ENCODE measurements at regions not wholly inside any gene's neighbourhood (a gene's known extent, or its start where the extent isn't known, plus 50 kb on each side); places are given as distances from the start of the nearest gene placed in this dataset.
A peak's percentile ranks its signal among the peaks of the same experiment; 100 is the strongest.

DNA sequence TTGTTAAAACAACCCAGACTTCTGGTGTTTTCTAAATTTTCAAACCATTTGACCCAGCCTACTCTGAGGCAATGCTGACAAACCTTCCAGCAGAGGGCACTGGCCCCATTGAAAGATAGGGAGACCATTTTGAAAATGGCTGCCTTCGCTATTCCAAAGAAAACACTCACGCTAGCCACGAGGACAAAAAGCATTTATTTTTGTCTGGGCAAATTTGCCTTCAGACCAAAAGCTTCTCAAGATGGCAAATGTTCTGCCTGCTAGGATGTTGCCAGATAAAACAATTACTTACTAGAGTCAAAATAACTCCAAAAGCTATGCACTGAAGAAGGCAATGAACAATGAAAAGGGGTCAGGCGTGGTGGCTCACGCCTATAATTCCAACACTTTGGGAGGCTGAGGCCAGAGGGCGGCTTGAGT is 296.7 kb upstream of the IRX5 start:
- H3K4me3 ChIP-seq = no peak overlapping the region
- DNase-seq (ENCODE audit: low spot score) = peak; percentile 35
- H3K4me1 ChIP-seq (ENCODE audit: control insufficient read depth in 1 of 2, low read depth in 2 of 2) = peaks cover 3 to 15% of the 10 kb centered on the region in 2 donors
- no peaks in the 10 kb centered on the region for H3K9me3 ChIP-seq
- peak; percentile 94 for ATAC-seq (ENCODE audit: insufficient number of reproducible peaks, low FRiP score, low read depth)
- H3K27me3 ChIP-seq (replicated peaks; ENCODE audit: insufficient read depth) = no peaks in the 10 kb centered on the region
- H3K36me3 ChIP-seq = no peaks in the 10 kb centered on the region
- peak overlapping the region; percentile 10 to 50 for H3K27ac ChIP-seq
- TF ChIP-seq, protein P1, sequence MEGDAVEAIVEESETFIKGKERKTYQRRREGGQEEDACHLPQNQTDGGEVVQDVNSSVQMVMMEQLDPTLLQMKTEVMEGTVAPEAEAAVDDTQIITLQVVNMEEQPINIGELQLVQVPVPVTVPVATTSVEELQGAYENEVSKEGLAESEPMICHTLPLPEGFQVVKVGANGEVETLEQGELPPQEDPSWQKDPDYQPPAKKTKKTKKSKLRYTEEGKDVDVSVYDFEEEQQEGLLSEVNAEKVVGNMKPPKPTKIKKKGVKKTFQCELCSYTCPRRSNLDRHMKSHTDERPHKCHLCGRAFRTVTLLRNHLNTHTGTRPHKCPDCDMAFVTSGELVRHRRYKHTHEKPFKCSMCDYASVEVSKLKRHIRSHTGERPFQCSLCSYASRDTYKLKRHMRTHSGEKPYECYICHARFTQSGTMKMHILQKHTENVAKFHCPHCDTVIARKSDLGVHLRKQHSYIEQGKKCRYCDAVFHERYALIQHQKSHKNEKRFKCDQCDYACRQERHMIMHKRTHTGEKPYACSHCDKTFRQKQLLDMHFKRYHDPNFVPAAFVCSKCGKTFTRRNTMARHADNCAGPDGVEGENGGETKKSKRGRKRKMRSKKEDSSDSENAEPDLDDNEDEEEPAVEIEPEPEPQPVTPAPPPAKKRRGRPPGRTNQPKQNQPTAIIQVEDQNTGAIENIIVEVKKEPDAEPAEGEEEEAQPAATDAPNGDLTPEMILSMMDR (IDR thresholded peaks at IDR 0.05) = peak; percentile 79

DNA sequence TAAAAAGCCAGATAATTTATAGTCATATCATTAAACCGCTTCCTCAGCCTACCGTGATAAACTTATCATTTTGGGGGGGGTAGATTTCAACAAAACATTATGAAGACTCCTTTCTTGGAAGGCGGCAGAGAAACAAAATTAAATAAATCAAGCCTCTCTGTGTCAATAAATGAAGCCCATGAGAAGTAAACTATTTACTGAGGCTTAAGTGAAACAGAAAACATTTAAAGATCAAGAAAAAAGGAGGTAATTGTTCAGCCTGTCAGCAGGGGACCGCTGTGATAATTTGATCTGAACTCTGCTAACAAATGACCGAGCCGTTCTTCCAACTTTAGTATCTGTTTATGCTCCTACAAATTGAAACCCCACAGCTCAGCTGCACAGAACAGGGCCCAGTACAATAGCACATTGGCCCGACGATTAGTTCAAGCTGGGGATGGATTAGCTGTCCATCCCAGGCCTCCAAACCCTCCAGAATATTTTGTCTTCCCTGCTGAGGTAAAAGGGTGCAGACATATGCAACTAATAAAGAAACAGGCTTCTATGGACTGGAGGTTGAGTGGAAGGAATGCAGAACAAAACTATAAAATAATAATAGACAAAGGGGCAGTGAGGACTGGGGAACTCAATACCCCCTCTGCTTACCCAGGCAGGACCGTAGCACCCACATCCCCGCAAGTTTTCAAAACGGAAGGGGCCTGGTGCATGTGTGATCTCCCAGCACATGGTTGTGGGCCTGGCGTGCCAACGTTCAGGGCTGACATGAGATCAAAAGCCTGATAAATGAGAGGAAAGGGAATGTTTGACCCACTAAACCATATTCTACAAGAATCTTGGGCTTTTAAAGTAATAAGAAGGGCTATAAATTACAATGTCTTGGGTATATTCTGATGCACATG is 298.1 kb upstream of the IRX5 start:
- Histone ChIP-seq H3K27ac (no peak overlapping the region), H3K27me3 (replicated peaks; ENCODE audit: insufficient read depth) (no peaks in the 10 kb centered on the region), H3K36me3 (no peaks in the 10 kb centered on the region), H3K9me3 (no peaks in the 10 kb centered on the region), H3K4me3 (no peak overlapping the region), H3K4me1 (ENCODE audit: control insufficient read depth in 1 of 2, low read depth in 2 of 2) (peaks cover 3 to 19% of the 10 kb centered on the region in 2 donors)
- DNase-seq (ENCODE audit: low spot score) = no peak
- no peak for ATAC-seq (ENCODE audit: insufficient number of reproducible peaks, low FRiP score, low read depth)
- TF ChIP-seq, protein P1 (IDR thresholded peaks at IDR 0.05) = no peak

GRCh38 chr16:54631782-54632181 is 298.9 kb upstream of the IRX5 start:
- TF ChIP-seq, protein P1 (IDR thresholded peaks at IDR 0.05) = no peak
- Histone ChIP-seq H3K4me1 (ENCODE audit: control insufficient read depth in 1 of 2, low read depth in 2 of 2) (peaks cover 3 to 22% of the 10 kb centered on the region in 2 donors), H3K36me3 (no peaks in the 10 kb centered on the region), H3K27me3 (replicated peaks; ENCODE audit: insufficient read depth) (no peaks in the 10 kb centered on the region), H3K27ac (no peak overlapping the region), H3K9me3 (no peaks in the 10 kb centered on the region), H3K4me3 (no peak overlapping the region)
- no peak for ATAC-seq (ENCODE audit: insufficient number of reproducible peaks, low FRiP score, low read depth)
- no peak for DNase-seq (ENCODE audit: low spot score)

DNA sequence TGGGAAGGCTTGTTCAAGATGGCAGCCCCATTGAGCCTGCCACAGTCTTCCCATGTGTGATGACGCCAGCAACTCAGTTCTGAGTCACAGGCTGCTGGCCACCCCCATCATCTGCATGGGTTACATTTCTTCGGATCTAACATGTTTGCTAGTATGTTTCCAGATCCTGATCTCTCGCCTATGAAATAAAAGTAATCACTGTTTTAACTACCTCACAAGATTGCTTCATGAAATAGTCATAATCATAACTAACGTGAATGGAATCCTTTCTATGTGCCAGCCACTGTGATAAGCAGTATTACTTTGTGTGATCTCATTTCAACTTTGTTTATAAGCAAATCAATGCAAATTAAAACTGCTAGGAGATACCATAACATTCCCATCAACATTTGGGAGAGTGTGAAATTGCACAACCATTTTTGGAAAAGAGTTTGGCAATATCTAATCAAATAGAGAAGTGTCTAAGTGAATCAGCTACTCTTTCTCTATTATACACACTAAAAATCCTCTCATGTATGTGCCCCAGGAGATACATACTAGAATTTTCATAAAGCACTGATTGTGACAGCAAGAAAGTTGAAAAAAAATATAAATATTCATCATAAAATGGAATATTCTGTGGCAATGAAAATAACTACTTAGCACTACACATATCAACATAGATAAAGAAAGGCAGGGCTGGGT is 300.2 kb upstream of the IRX5 start:
- Histone ChIP-seq H3K36me3 (no peaks in the 10 kb centered on the region), H3K4me1 (ENCODE audit: control insufficient read depth in 1 of 2, low read depth in 2 of 2) (peaks cover 3 to 22% of the 10 kb centered on the region in 2 donors), H3K9me3 (no peaks in the 10 kb centered on the region), H3K27ac (no peak overlapping the region), H3K27me3 (replicated peaks; ENCODE audit: insufficient read depth) (no peaks in the 10 kb centered on the region), H3K4me3 (no peak overlapping the region)
- ATAC-seq (ENCODE audit: insufficient number of reproducible peaks, low FRiP score, low read depth) (no peak), DNase-seq (ENCODE audit: low spot score) (no peak)
- TF ChIP-seq, protein P1 (IDR thresholded peaks at IDR 0.05) = no peak

All from thoracic aorta (tissue), 2 donors.